Right lobe of liver (tissue), 4 donors: ENCODE measurements at regions not wholly inside any gene's neighbourhood (a gene's known extent, or its start where the extent isn't known, plus 50 kb on each side); places are given as distances from the start of the nearest gene placed in this dataset.

Source experiments
- POLR2A ChIP-seq: fragments of 450-650 bp; IDR thresholded peaks from one replicate; pipeline ENCODE4 v1.6.1; 2017; ENCODE audit warnings: antibody characterized with exemption, mild to moderate bottlenecking
- TF ChIP-seq, protein P1 (sequence below), 4 donors: fragments of 200-600 bp in 3 of 4; fragments of 450-650 bp in 1 of 4; IDR thresholded peaks; one replicate each; pipeline versions ENCODE4 v1.5.1 to v1.8.0; 2016 to 2022; ENCODE audit warnings: antibody characterized with exemption in 4 of 4, mild to moderate bottlenecking in 2 of 4
- donor health status: DM: no; HTN: no; CAD: no.
- donor health status: DM: no; HTN: no; CAD: no.
- donor health status: DM: no; HTN: yes; CAD: no.

DNA sequence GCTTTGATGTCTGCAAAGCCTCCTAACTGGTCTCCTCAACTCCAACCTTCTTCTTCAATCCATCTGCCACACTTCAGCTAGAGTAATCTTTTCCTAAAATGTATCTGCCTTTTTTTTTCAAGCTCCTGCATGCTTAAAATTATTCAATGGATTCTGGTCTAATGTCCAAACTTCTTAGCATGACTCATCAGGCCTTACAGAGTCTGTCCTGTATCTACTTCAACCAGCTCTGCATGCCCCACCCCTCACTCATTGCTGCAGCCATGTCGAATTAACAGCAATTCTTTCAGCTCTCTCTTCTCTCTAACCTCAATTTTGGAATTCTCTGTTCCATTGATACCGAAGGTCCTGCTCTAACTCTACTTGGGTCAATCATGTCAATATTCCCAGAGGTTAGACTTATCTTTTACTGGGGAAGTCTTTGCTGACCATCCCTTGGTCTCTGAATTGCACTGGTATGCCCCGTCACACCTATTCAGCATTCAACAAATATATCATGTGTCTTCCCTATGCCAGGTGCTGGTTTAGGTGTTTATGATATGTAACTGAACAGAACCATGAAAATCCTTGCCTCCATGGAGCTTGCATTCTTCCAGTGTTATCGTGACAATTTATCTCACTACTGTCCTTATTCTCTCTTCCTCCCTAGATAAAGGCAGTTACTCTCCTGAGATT is 88.5 kb upstream of the NANOGP8 start:
- TF ChIP-seq, protein P1, sequence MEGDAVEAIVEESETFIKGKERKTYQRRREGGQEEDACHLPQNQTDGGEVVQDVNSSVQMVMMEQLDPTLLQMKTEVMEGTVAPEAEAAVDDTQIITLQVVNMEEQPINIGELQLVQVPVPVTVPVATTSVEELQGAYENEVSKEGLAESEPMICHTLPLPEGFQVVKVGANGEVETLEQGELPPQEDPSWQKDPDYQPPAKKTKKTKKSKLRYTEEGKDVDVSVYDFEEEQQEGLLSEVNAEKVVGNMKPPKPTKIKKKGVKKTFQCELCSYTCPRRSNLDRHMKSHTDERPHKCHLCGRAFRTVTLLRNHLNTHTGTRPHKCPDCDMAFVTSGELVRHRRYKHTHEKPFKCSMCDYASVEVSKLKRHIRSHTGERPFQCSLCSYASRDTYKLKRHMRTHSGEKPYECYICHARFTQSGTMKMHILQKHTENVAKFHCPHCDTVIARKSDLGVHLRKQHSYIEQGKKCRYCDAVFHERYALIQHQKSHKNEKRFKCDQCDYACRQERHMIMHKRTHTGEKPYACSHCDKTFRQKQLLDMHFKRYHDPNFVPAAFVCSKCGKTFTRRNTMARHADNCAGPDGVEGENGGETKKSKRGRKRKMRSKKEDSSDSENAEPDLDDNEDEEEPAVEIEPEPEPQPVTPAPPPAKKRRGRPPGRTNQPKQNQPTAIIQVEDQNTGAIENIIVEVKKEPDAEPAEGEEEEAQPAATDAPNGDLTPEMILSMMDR (IDR thresholded peaks at IDR 0.05): no peak
- TF ChIP-seq POLR2A: no peak
